ENCODE measurements at regions not wholly inside any gene's neighbourhood (a gene's known extent, or its start where the extent isn't known, plus 50 kb on each side); places are given as distances from the start of the nearest gene placed in this dataset.

DNA sequence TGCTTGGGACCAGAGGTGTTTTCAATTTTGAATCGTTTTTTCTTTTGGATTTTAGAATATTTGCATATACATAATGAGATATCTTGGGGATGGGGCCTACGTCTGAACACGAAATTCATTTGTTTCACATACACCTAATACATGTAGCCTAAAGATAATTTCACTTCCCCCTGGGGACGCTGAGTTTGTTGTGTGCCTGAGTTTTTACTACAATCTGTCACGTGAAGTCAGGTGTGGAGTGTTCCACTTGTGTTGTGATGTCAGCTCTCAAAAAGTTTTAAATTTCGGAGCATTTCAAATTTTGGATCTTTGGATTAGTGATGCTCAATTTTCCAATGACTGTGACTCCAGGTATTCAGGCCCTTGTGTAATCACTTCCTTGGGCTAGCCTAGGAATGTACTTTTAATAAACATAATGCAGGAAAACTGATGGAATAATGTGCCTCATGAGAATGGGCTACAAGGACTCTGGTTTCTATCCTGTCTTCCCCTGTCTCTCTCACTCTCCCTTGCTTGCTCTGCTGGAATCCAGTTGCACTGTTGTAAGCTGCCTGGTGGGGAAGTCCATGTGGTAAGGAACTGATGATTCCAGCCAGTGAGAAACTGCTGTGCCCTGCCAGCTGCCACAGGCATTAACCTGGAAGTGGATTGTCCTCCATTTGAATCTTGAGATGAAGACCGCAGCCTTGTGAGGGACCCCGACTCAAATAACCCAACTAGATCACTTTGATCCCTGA, 403.8 kb downstream of the SHISA9 start:
- H3K36me3 ChIP-seq (ENCODE audit: control insufficient read depth, insufficient read depth, low read length): no peaks in the 10 kb centered on the region
- H3K9ac ChIP-seq: no peak overlapping the region
- TF ChIP-seq CTCF (IDR thresholded peaks at IDR 0.05): no peak
- no peak overlapping the region for H2AFZ ChIP-seq
- H3K27me3 ChIP-seq (ENCODE audit: control insufficient read depth, insufficient read depth, low read length): no peaks in the 10 kb centered on the region
- no peak overlapping the region for H3K4me2 ChIP-seq (ENCODE audit: low read length)
- H3K9me3 ChIP-seq (ENCODE audit: control insufficient read depth, low read length): no peaks in the 10 kb centered on the region
- H3K27ac ChIP-seq: no peak overlapping the region
- H3K79me2 ChIP-seq: no peaks in the 10 kb centered on the region
- H3K4me3 ChIP-seq (ENCODE audit: low read depth, low read length): no peak overlapping the region
- H3K4me1 ChIP-seq: no peaks in the 10 kb centered on the region

DNA sequence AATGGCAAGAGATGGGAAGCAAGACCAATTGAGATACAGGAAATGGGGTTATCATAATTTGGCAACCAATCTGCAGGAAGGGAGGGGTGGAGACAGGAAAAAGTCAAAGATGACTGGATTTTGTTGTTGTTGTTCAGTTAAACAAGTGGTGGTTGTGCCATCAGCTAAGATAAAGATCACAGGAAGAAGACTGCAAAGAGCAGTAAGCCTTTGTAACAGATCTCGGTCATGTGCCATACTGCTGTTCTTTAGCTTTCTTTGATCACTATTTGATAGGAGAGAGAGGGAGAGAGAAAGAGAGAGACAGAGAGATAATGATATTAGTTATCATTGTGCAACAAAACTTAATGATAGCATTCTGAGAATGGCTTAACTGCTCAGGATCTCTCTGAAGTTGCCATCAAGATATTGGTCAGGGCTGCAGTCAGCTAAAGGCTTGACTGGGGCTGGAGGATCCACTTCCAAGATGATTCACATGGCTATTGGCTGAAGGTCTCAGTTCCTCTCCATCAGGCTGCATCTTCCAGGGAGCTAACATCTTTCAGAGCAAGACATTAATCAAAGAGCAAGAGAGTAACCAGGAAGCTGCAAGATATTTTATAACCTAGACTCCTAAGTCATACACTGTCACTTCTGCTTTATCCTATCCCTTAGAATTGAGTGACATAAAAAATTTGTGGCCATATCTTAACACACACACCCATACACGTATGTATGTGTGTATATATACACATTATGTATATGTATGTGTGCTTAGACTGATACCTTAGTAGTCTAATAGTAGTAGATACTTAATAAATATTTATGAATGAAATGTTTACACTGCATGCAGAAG, 405.0 kb downstream of the SHISA9 start:
- Histone ChIP-seq H3K4me3 (ENCODE audit: low read depth, low read length) (no peak overlapping the region), H3K79me2 (no peaks in the 10 kb centered on the region), H2AFZ (no peak overlapping the region), H3K4me1 (no peaks in the 10 kb centered on the region), H3K9me3 (ENCODE audit: control insufficient read depth, low read length) (no peaks in the 10 kb centered on the region), H3K27ac (no peak overlapping the region), H3K9ac (no peak overlapping the region), H3K27me3 (ENCODE audit: control insufficient read depth, insufficient read depth, low read length) (no peaks in the 10 kb centered on the region), H3K36me3 (ENCODE audit: control insufficient read depth, insufficient read depth, low read length) (no peaks in the 10 kb centered on the region), H3K4me2 (ENCODE audit: low read length) (no peak overlapping the region)
- TF ChIP-seq CTCF (IDR thresholded peaks at IDR 0.05): no peak

DNA sequence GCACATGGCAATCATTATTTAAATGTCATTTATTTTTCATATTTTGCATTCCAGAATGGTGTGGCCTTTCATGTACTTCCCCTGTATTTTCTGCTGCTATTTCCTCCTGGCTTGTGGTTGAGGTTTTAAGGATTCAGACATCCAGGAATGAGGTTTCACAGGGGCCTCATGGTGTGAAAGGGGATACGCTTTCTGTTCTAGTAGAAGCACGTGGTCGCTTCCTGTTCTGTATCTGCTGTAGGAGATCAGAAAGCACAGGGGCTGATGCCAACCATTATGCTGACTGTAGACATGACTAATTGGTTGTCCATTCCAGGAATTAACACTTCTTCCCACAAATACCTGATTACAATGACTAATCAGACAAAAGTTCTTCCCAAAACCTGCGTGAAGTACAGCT, 405.9 kb downstream of the SHISA9 start:
- Histone ChIP-seq H3K4me2 (ENCODE audit: low read length) (no peak overlapping the region), H3K27ac (no peak overlapping the region), H3K79me2 (no peaks in the 10 kb centered on the region), H3K9me3 (ENCODE audit: control insufficient read depth, low read length) (no peaks in the 10 kb centered on the region), H3K27me3 (ENCODE audit: control insufficient read depth, insufficient read depth, low read length) (no peaks in the 10 kb centered on the region), H2AFZ (no peak overlapping the region), H3K4me1 (no peaks in the 10 kb centered on the region), H3K9ac (no peak overlapping the region), H3K4me3 (ENCODE audit: low read depth, low read length) (no peak overlapping the region), H3K36me3 (ENCODE audit: control insufficient read depth, insufficient read depth, low read length) (no peaks in the 10 kb centered on the region)
- TF ChIP-seq CTCF (IDR thresholded peaks at IDR 0.05): no peak

DNA sequence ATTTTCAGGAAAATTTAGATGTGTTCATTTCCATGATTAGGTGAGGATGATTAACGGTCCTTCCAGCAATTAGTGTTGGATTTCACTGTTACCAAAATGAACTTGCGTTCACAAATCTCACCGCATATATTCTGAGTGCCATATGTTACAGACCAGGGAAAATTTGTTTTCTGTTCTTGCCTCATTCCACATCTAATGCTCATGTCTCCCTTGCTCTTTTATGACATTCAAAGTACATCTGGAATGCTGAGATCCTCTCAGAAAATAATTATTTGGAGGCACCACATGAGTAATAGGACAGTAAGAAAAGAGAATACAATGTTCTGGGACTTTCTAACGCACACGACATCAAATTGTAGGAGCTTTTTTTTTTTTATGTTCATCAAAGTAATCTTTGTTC, 406.5 kb downstream of the SHISA9 start:
- Histone ChIP-seq H3K79me2 (no peaks in the 10 kb centered on the region), H3K27ac (no peak overlapping the region), H3K4me1 (no peaks in the 10 kb centered on the region), H3K9ac (no peak overlapping the region), H3K4me2 (ENCODE audit: low read length) (no peak overlapping the region), H2AFZ (no peak overlapping the region), H3K4me3 (ENCODE audit: low read depth, low read length) (no peak overlapping the region), H3K9me3 (ENCODE audit: control insufficient read depth, low read length) (no peaks in the 10 kb centered on the region), H3K36me3 (ENCODE audit: control insufficient read depth, insufficient read depth, low read length) (no peaks in the 10 kb centered on the region), H3K27me3 (ENCODE audit: control insufficient read depth, insufficient read depth, low read length) (no peaks in the 10 kb centered on the region)
- no peak for TF ChIP-seq CTCF (IDR thresholded peaks at IDR 0.05)
